ENCODE measurements at regions not wholly inside any gene's neighbourhood (a gene's known extent, or its start where the extent isn't known, plus 50 kb on each side); places are given as distances from the start of the nearest gene placed in this dataset.
A peak's percentile ranks its signal among the peaks of the same experiment; 100 is the strongest.

DNA sequence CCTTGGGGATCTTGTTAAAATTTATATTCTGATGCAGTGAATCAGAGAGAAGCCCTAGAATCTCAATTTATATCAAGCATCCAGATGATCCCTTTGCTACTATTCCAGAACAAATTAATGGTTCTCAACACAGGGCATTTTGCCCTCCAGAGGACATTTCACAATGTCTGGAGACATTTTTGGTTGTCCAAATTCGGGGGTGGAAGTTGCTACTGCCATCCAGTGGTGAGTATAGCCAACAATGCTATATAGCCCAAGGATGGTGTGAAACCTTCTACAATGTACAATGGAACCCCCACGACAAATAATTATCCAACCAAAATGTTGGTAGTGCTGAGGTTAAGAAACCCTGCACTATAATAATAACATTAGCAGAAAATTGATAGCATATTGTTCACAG lies 2440.0 kb downstream of the PCDH7 start:
- no peak for TF ChIP-seq EZH2phosphoT487 (IDR thresholded peaks at IDR 0.05)
- TF ChIP-seq, protein P1, sequence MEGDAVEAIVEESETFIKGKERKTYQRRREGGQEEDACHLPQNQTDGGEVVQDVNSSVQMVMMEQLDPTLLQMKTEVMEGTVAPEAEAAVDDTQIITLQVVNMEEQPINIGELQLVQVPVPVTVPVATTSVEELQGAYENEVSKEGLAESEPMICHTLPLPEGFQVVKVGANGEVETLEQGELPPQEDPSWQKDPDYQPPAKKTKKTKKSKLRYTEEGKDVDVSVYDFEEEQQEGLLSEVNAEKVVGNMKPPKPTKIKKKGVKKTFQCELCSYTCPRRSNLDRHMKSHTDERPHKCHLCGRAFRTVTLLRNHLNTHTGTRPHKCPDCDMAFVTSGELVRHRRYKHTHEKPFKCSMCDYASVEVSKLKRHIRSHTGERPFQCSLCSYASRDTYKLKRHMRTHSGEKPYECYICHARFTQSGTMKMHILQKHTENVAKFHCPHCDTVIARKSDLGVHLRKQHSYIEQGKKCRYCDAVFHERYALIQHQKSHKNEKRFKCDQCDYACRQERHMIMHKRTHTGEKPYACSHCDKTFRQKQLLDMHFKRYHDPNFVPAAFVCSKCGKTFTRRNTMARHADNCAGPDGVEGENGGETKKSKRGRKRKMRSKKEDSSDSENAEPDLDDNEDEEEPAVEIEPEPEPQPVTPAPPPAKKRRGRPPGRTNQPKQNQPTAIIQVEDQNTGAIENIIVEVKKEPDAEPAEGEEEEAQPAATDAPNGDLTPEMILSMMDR (IDR thresholded peaks at IDR 0.05), result peak; percentile 58
- no peaks in the 10 kb centered on the region for H3K36me3 Mint-ChIP-seq
- H3K4me3 ChIP-seq, result no peak overlapping the region
- H3K27ac ChIP-seq, result no peak overlapping the region
- peak; percentile 29 for DNase-seq (ENCODE audit: low spot score)
- no peaks in the 10 kb centered on the region for H3K4me1 Mint-ChIP-seq
- H3K9me3 ChIP-seq (ENCODE audit: low read depth), result no peaks in the 10 kb centered on the region
- H3K9me3 Mint-ChIP-seq, result peaks cover 6% of the 10 kb centered on the region
- no peaks in the 10 kb centered on the region for H3K79me2 ChIP-seq (ENCODE audit: low read depth)
- H3F3A ChIP-seq (ENCODE audit: low read depth), result no peaks in the 10 kb centered on the region
- H4K20me1 ChIP-seq (ENCODE audit: low read depth), result no peaks in the 10 kb centered on the region
- H3K27me3 Mint-ChIP-seq (ENCODE audit: insufficient read depth, low read depth), result peaks cover 2% of the 10 kb centered on the region
- H3K4me2 ChIP-seq, result no peak overlapping the region
- H3K4me1 ChIP-seq, result no peaks in the 10 kb centered on the region
- H3K9ac ChIP-seq, result no peak overlapping the region
- H3K27ac Mint-ChIP-seq, result no peak overlapping the region
- peak overlapping the region; percentile 21 for H2AFZ ChIP-seq (replicated peaks)
- no peaks in the 10 kb centered on the region for H3K27me3 ChIP-seq
- no peak overlapping the region for H3K4me3 Mint-ChIP-seq
- H3K36me3 ChIP-seq, result no peaks in the 10 kb centered on the region

DNA sequence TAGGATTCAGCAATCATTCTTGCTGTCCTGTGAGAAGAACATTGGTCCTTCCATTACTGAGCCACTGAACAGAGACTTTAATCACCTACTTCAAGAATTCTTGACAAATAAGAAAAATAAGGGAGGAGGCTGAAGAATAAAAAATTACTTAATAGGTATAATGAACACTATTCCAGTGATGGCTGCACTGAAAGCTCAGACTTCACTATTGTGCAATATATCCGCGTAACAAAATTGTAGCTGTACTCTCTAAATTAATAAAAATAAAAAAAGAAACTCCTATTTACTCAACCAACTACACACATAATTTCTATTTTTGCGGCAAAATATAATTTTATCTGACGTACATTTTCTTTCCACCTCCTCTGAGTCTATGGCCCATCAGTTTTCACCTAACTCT lies 2441.0 kb downstream of the PCDH7 start:
- no peak overlapping the region for H3K4me3 ChIP-seq
- no peaks in the 10 kb centered on the region for H3K79me2 ChIP-seq (ENCODE audit: low read depth)
- no peak for DNase-seq (ENCODE audit: low spot score)
- no peaks in the 10 kb centered on the region for H3K9me3 ChIP-seq (ENCODE audit: low read depth)
- Mint-ChIP-seq H3K27me3 (ENCODE audit: insufficient read depth, low read depth) (no peaks in the 10 kb centered on the region), H3K9me3 (peaks cover 4% of the 10 kb centered on the region), H3K4me3 (no peak overlapping the region), H3K27ac (no peak overlapping the region), H3K36me3 (no peaks in the 10 kb centered on the region), H3K4me1 (no peaks in the 10 kb centered on the region)
- TF ChIP-seq EZH2phosphoT487 (IDR thresholded peaks at IDR 0.05) (no peak), EZH2 (IDR thresholded peaks at IDR 0.05) (no peak)
- TF ChIP-seq, protein P1 (IDR thresholded peaks at IDR 0.05), result no peak
- no peaks in the 10 kb centered on the region for H3K27me3 ChIP-seq
- H3K36me3 ChIP-seq, result no peaks in the 10 kb centered on the region
- no peak overlapping the region for H2AFZ ChIP-seq (replicated peaks)
- H3F3A ChIP-seq (ENCODE audit: low read depth), result no peaks in the 10 kb centered on the region
- no peak overlapping the region for H3K27ac ChIP-seq
- no peak overlapping the region for H3K9ac ChIP-seq
- no peaks in the 10 kb centered on the region for H3K4me1 ChIP-seq
- no peak overlapping the region for H3K4me2 ChIP-seq
- no peaks in the 10 kb centered on the region for H4K20me1 ChIP-seq (ENCODE audit: low read depth)

DNA sequence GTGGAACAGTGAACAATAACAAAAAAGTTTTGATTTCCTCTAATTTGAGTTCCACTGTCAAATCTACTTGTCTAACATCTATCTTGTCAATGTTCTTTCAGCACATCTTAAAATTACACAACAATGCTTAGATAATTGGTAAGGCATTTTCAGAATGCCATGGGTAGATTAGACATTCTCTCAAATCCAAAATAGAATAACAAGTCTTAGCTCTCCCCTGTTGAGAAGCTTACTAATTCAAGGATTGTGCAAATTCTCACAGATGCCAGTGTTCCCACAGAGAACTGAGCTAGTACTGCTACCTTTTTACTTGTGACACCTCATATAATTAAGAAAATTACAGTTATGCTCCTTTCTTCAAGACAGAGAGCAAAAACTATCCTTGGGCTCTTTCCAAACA lies 2442.0 kb downstream of the PCDH7 start:
- Histone ChIP-seq H3K27ac (no peak overlapping the region), H3K9me3 (ENCODE audit: low read depth) (no peaks in the 10 kb centered on the region), H3K79me2 (ENCODE audit: low read depth) (no peaks in the 10 kb centered on the region), H3K36me3 (no peaks in the 10 kb centered on the region), H3K4me2 (no peak overlapping the region), H3K4me1 (no peaks in the 10 kb centered on the region), H3F3A (ENCODE audit: low read depth) (no peaks in the 10 kb centered on the region), H4K20me1 (ENCODE audit: low read depth) (no peaks in the 10 kb centered on the region), H3K27me3 (no peaks in the 10 kb centered on the region), H2AFZ (replicated peaks) (no peak overlapping the region), H3K9ac (no peak overlapping the region), H3K4me3 (no peak overlapping the region)
- no peak for DNase-seq (ENCODE audit: low spot score)
- Mint-ChIP-seq H3K4me1 (no peaks in the 10 kb centered on the region), H3K4me3 (no peak overlapping the region), H3K9me3 (no peaks in the 10 kb centered on the region), H3K27me3 (ENCODE audit: insufficient read depth, low read depth) (no peaks in the 10 kb centered on the region), H3K27ac (no peak overlapping the region), H3K36me3 (no peaks in the 10 kb centered on the region)
- TF ChIP-seq EZH2phosphoT487 (IDR thresholded peaks at IDR 0.05), result no peak
- no peak for TF ChIP-seq EZH2 (IDR thresholded peaks at IDR 0.05)
- TF ChIP-seq, protein P1 (IDR thresholded peaks at IDR 0.05), result no peak

All from neural progenitor cell (in vitro differentiated cells).